GM12864 (cell line): ENCODE measurements at regions not wholly inside any gene's neighbourhood (a gene's known extent, or its start where the extent isn't known, plus 50 kb on each side); places are given as distances from the start of the nearest gene placed in this dataset.

Source experiments
- DNase-seq: peaks from one replicate; pipeline ENCODE4 v3.0.0-alpha.2; 2011; ENCODE audit warnings: low read depth
- H3K4me3 ChIP-seq: 2 replicates; pipeline ENCODE4 v1.5.1; 2011; ENCODE audit warnings: mild to moderate bottlenecking, low read depth, low read length, control low read depth
- TF ChIP-seq, protein P1 (sequence below): IDR thresholded peaks from 2 replicates; pipeline ENCODE4 v1.5.1; 2011; ENCODE audit warnings: low read depth, mild to moderate bottlenecking, moderate library complexity, low read length, control low read depth, inconsistent platforms; ENCODE audit errors: missing control alignments

DNA sequence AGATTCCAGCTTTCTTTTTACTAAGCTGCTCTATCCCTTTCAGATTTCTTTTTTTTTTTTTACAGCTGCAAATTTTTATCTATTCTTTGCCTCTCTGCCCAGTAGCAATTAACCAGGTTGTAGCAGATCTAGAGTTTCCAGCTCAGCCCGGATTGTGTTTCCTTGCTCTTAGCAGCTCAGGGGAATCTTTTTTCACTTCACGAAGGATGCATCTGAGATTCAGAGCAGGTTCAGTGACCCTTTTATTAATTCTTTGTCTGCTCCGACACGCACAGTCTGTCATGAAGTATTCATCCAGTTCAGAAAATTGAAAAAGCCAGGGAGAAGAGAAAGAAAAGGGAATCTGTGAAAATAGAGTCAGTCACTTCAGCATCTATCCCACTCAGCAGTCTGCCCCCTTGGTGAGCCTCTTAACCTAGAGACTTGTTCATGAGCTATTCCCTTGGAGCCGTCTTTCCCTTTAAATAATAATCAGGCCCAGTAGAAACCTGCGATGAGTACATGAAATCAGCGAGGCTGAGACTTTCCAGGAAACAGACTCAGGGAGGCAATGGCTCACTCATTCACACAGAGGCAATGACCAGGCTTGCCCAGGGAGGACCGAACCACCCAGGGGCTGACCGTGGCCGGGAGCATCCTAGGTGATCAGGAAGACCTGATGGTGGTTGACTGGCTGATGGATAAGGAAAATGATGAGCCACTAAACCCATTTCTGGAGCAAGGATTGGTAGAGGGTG lies 103.4 kb upstream of the ITGA6 start:
- no peak for DNase-seq
- no peak overlapping the region for H3K4me3 ChIP-seq
- TF ChIP-seq, protein P1, sequence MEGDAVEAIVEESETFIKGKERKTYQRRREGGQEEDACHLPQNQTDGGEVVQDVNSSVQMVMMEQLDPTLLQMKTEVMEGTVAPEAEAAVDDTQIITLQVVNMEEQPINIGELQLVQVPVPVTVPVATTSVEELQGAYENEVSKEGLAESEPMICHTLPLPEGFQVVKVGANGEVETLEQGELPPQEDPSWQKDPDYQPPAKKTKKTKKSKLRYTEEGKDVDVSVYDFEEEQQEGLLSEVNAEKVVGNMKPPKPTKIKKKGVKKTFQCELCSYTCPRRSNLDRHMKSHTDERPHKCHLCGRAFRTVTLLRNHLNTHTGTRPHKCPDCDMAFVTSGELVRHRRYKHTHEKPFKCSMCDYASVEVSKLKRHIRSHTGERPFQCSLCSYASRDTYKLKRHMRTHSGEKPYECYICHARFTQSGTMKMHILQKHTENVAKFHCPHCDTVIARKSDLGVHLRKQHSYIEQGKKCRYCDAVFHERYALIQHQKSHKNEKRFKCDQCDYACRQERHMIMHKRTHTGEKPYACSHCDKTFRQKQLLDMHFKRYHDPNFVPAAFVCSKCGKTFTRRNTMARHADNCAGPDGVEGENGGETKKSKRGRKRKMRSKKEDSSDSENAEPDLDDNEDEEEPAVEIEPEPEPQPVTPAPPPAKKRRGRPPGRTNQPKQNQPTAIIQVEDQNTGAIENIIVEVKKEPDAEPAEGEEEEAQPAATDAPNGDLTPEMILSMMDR = no peak

DNA sequence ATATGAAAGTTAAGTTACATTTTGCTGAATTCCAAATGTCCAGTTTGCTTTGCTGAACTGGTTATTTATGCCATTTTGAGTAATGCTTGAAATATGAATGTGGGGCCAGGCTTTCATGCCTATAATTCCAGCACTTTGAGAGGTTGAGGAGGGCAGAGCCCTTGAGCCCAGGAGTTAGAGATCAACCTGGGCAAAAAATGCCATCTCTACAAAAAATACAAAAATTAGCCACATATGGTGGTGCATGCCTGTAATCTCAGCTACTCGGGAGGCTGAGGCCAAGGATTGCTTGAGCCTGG lies 101.2 kb upstream of the ITGA6 start:
- H3K4me3 ChIP-seq = no peak overlapping the region
- TF ChIP-seq, protein P1 = no peak
- no peak for DNase-seq

DNA sequence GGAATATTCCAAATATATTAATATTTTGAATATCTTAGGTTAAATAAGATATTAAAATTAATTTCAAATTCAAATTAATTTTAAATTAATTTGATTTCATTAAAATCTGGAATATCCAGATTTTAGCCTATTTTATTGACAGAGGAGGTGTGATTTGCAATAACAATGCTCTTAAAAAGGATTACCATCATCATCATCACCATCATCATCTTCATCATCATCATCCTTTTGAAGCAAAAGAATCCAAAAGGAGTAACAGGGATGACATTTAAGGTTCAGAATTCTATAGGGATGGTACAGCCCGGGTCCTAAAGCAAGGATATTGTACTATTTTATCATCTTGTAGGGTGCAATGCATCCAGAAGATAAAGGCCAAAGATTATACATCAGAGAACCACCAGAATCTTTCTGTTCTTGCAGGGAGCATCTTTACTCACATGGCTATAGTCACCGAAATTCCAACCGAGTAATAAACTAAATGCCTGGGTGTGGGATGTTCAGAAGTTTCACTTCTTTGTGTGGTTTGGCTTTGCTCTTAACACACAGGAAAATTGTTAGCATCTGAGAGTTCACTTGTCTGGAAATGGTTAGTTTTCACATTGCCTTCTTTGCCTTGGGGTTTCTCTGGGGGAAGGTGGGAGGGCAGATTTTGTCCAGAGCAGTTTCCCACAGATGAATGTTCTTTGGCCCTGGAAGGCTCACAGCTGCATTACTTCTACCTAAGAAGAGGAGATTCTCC lies 99.1 kb upstream of the ITGA6 start:
- no peak for DNase-seq
- no peak overlapping the region for H3K4me3 ChIP-seq
- TF ChIP-seq, protein P1 = no peak

GRCh38 chr2:172329416-172329773 lies 98.0 kb upstream of the ITGA6 start:
- TF ChIP-seq, protein P1 = no peak
- no peak overlapping the region for H3K4me3 ChIP-seq
- no peak for DNase-seq

- TF ChIP-seq, protein P1 = no peak
- no peak overlapping the region for H3K4me3 ChIP-seq
- DNase-seq = no peak
These were observed 97.4 kb upstream of the ITGA6 start for GRCh38 chr2:172329774-172330671.

DNA sequence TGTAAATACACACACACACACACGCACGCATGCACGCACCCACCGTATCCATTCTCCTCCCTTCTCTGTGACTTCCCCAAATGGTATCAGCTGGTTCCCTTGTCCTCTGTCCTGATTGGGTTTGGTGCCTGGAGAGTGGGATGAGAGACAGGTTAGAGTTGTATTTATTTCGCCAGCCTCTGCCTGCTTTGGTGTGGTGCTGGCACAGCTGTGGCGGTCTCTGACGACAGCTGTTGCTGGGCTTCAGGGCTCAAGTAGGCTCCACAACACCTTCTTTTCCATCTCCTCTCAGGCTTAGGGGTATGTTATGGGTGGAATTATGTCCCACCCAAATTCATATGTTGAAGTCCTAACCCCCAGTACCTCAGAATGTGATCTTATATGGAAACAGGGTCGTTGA lies 94.9 kb upstream of the ITGA6 start:
- TF ChIP-seq, protein P1 = no peak

More for the DNA sequence above, 94.9 kb upstream of the ITGA6 start:
- DNase-seq = no peak
- no peak overlapping the region for H3K4me3 ChIP-seq
